GM18873 (cell line): ENCODE measurements at regions not wholly inside any gene's neighbourhood (a gene's known extent, or its start where the extent isn't known, plus 50 kb on each side); places are given as distances from the start of the nearest gene placed in this dataset.

Experiments used
- ATAC-seq: cut with Tn5 transposase; IDR thresholded peaks from one replicate; pipeline ENCODE4 v1.9.1; 2021; ENCODE audit warnings: mild to moderate bottlenecking, moderate library complexity, moderate number of reproducible peaks; ENCODE audit not compliant: unreplicated experiment, low FRiP score

GRCh38 chr2:41785251-41786022 lies 262.4 kb upstream of the PKDCC start:
- no peak for ATAC-seq

- ATAC-seq = no peak
Measured at GRCh38 chr2:41791523-41791922, 256.3 kb upstream of the PKDCC start.

GRCh38 chr2:41803361-41803760 lies 244.5 kb upstream of the PKDCC start:
- ATAC-seq = no peak

- no peak for ATAC-seq
Measured at GRCh38 chr2:41806286-41806685, 241.5 kb upstream of the PKDCC start.

GRCh38 chr2:41821167-41821566 lies 226.7 kb upstream of the PKDCC start:
- no peak for ATAC-seq

GRCh38 chr2:41826921-41827320 lies 220.9 kb upstream of the PKDCC start:
- no peak for ATAC-seq

GRCh38 chr2:41827354-41827971 lies 220.4 kb upstream of the PKDCC start:
- no peak for ATAC-seq

GRCh38 chr2:41828052-41828643 lies 219.7 kb upstream of the PKDCC start:
- ATAC-seq = no peak

GRCh38 chr2:41829052-41829451 lies 218.8 kb upstream of the PKDCC start:
- ATAC-seq = no peak

GRCh38 chr2:41830600-41830999 lies 217.2 kb upstream of the PKDCC start:
- no peak for ATAC-seq

- ATAC-seq = no peak
Measured at GRCh38 chr2:41832218-41832617, 215.6 kb upstream of the PKDCC start.

GRCh38 chr2:41835401-41835800 lies 212.4 kb upstream of the PKDCC start:
- ATAC-seq = no peak

- ATAC-seq = no peak
Measured at GRCh38 chr2:41836948-41837347, 210.9 kb upstream of the PKDCC start.

- ATAC-seq = no peak
Measured at GRCh38 chr2:41837610-41838009, 210.2 kb upstream of the PKDCC start.

- ATAC-seq = peak; percentile 100
Measured at GRCh38 chr2:41840702-41841551, 206.9 kb upstream of the PKDCC start.

GRCh38 chr2:41846962-41847361 lies 200.9 kb upstream of the PKDCC start:
- ATAC-seq = no peak

- ATAC-seq = no peak
Measured at GRCh38 chr2:41847744-41848441, 199.9 kb upstream of the PKDCC start.

- no peak for ATAC-seq
Measured at GRCh38 chr2:41851554-41851953, 196.3 kb upstream of the PKDCC start.

GRCh38 chr2:41853427-41854191 lies 194.2 kb upstream of the PKDCC start:
- no peak for ATAC-seq

- ATAC-seq = no peak
Measured at GRCh38 chr2:41854227-41854626, 193.6 kb upstream of the PKDCC start.
